PC-3 (cell line): ENCODE measurements at regions not wholly inside any gene's neighbourhood (a gene's known extent, or its start where the extent isn't known, plus 50 kb on each side); places are given as distances from the start of the nearest gene placed in this dataset.
A peak's percentile ranks its signal among the peaks of the same experiment; 100 is the strongest.

ENCODE experiments used
- ATAC-seq: fragments of 200-7000 bp; cut with Tn5 transposase; 2 replicates; pipeline ENCODE4 v1.9.1; 2020; ENCODE audit warnings: mild to moderate bottlenecking, moderate library complexity
- BruUV-seq: library from RNA; stranded (reverse); fragments of 400-500 nt; replicated peaks from 2 replicates; lab custom pipeline; 2021; lab: Mats Ljungman, UMichigan
- CTCF ChIA-PET: fragments of 300-600 bp; sonication (Branson Sonifier 250); formaldehyde crosslinking; loops from one replicate; lab custom pipeline; 2022; ENCODE audit warnings: antibody characterized with exemption; lab: Charles Lee
- POLR2A ChIA-PET: fragments of 300-600 bp; sonication (Branson Sonifier 250); formaldehyde crosslinking; loops from one replicate; lab custom pipeline; 2022; ENCODE audit warnings: antibody characterized with exemption; ENCODE audit not compliant: unreplicated experiment; lab: Charles Lee
- DNase-seq: peaks from one replicate; pipeline ENCODE4 v3.0.0-alpha.2; 2015
- H2AFZ ChIP-seq: fragments of 300-600 bp; sonication (generic); 2 replicates; pipeline ENCODE4 v1.6.0; 2016; ENCODE audit warnings: antibody characterized with exemption, low read length
- H3F3A ChIP-seq: fragments of 300-600 bp; sonication (generic); one replicate; pipeline ENCODE4 v1.6.0; 2017; ENCODE audit warnings: antibody characterized with exemption, low read length, control low read depth, mild to moderate bottlenecking; ENCODE audit not compliant: unreplicated experiment
- H3K27ac ChIP-seq: fragments of 300-600 bp; sonication (generic); 2 replicates; pipeline ENCODE4 v1.5.1; 2016; ENCODE audit warnings: mild to moderate bottlenecking, low read length
- H3K27me3 ChIP-seq: fragments of 300-600 bp; sonication (generic); 2 replicates; pipeline ENCODE4 v1.6.1; 2016; ENCODE audit warnings: low read length, mixed read lengths
- H3K36me3 ChIP-seq: fragments of 300-600 bp; sonication (generic); 2 replicates; pipeline ENCODE4 v1.6.1; 2016; ENCODE audit warnings: low read depth, mixed run types, low read length, mixed read lengths
- H3K4me1 ChIP-seq: fragments of 300-600 bp; sonication (generic); 2 replicates; pipeline ENCODE4 v1.5.1; 2016; ENCODE audit warnings: low read length; ENCODE audit not compliant: insufficient read depth
- H3K4me2 ChIP-seq: fragments of 300-600 bp; sonication (generic); 2 replicates; pipeline ENCODE4 v1.6.0; 2016; ENCODE audit warnings: low read length
- H3K4me3 ChIP-seq: fragments of 300-600 bp; sonication (generic); 2 replicates; pipeline ENCODE4 v1.5.1; 2016; ENCODE audit warnings: mild to moderate bottlenecking, low read length, mixed read lengths
- H3K79me2 ChIP-seq: fragments of 300-600 bp; sonication (generic); 2 replicates; pipeline ENCODE4 v1.6.1; 2017; ENCODE audit warnings: low read length, mixed read lengths
- H3K9ac ChIP-seq: fragments of 300-600 bp; sonication (generic); 2 replicates; pipeline ENCODE4 v1.6.0; 2016; ENCODE audit warnings: mild to moderate bottlenecking, low read length
- H3K9me2 ChIP-seq: fragments of 300-600 bp; sonication (generic); replicated peaks from 2 replicates; pipeline ENCODE4 v1.6.1; 2016; ENCODE audit warnings: mixed run types, low read length, mixed read lengths
- H3K9me3 ChIP-seq: fragments of 300-600 bp; sonication (generic); 2 replicates; pipeline ENCODE4 v1.6.1; 2016; ENCODE audit warnings: low read length, mixed read lengths
- H4K20me1 ChIP-seq: fragments of 300-600 bp; sonication (generic); 2 replicates; pipeline ENCODE4 v1.6.1; 2016; ENCODE audit warnings: low read length, mixed read lengths
- CTCF ChIP-seq: fragments of 300-600 bp; sonication (generic); conservative IDR thresholded peaks from 2 replicates; pipeline ENCODE4 v1.5.1; 2017; ENCODE audit warnings: antibody characterized with exemption, low read depth, mild to moderate bottlenecking, low read length
- EZH2 ChIP-seq: fragments of 300-600 bp; sonication (generic); IDR thresholded peaks from one replicate; pipeline ENCODE4 v1.6.1; 2017; ENCODE audit warnings: antibody characterized with exemption, mild to moderate bottlenecking, low read length; ENCODE audit not compliant: unreplicated experiment
- EZH2phosphoT487 ChIP-seq: fragments of 300-600 bp; sonication (generic); IDR thresholded peaks from 2 replicates; pipeline ENCODE4 v1.6.1; 2018; ENCODE audit warnings: mild to moderate bottlenecking, antibody characterized with exemption, low read length, borderline replicate concordance
- intact Hi-C: fragments of 100-400 bp; cut with micrococcal nuclease; formaldehyde crosslinking; loops from 2 replicates; pipeline ENCODE4 v1.9.0; 2023

DNA sequence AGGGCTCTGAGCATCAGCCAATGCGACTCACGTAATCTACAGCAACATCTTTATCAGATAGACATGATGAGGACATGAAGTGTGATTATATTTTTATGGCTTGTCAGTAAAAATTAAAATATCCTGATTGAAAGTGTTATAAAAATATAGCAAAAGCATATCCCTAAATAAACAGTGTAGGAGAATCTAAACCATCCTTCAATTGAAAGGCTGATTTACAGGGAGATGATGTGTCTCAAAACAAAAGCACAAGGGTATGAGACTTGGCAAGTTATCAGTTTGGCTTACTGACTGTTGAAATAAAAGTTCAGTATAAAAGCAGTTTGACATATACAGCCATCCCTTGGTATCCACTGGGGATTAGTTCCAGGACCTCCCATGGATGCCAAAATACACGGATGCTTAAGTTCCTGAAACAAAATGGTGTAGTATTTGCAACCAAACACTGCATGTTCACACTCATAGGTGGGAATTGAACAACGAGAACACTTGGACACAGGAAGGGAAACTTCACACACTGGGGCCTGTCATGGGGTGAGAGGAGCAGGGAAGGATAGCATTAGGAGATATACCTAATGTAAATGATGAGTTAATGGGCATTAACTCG lies 149.9 kb upstream of the MAP1B start:
- Histone ChIP-seq H3K27ac (no peak overlapping the region), H3K79me2 (no peaks in the 10 kb centered on the region), H3K4me2 (no peak overlapping the region), H4K20me1 (no peaks in the 10 kb centered on the region), H3K4me3 (no peak overlapping the region), H2AFZ (no peak overlapping the region), H3K36me3 (no peaks in the 10 kb centered on the region), H3K9me2 (no peaks in the 10 kb centered on the region), H3K9ac (no peak overlapping the region), H3K4me1 (no peaks in the 10 kb centered on the region), H3K27me3 (no peaks in the 10 kb centered on the region), H3F3A (no peaks in the 10 kb centered on the region), H3K9me3 (no peaks in the 10 kb centered on the region)
- no TSS peak for BruUV-seq
- POLR2A ChIA-PET: no interaction called here
- no peak for TF ChIP-seq CTCF
- no peak for TF ChIP-seq EZH2phosphoT487
- TF ChIP-seq EZH2: no peak
- no peak for DNase-seq
- no peak for ATAC-seq
- intact Hi-C loops: no loop called here
- CTCF ChIA-PET: no interaction called here

DNA sequence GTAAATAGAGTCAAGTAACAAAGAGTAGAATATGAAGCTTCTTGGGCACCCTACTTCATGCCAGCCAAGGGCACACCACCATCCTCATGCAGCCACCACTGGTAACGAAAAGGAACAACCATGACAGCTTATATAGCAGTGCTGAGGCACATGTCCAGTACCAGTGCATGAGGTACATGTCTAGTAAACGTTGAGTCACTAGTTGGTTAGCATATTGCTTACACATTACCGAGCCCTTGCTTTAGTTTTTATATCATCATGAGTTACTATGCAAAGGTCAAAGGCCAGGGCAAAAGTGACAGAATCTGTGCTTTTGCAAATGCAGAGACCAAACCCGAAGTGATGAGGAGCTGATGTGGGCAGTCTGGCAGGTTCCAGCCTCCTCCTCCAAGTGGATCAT lies 147.1 kb upstream of the MAP1B start:
- ATAC-seq: peak; percentile 37; the same call in 1 of the 2 replicates
- no peaks in the 10 kb centered on the region for H3K4me1 ChIP-seq
- intact Hi-C loops: no loop called here
- H3K4me3 ChIP-seq: no peak overlapping the region
- ChIA-PET CTCF (no interaction called here), POLR2A (no interaction called here)
- DNase-seq: peak; percentile 34
- H2AFZ ChIP-seq: no peak overlapping the region
- TF ChIP-seq EZH2phosphoT487: no peak
- H3F3A ChIP-seq: no peaks in the 10 kb centered on the region
- H3K27me3 ChIP-seq: no peaks in the 10 kb centered on the region
- H3K27ac ChIP-seq: no peak overlapping the region
- no peaks in the 10 kb centered on the region for H3K36me3 ChIP-seq
- H3K79me2 ChIP-seq: no peaks in the 10 kb centered on the region
- H3K9ac ChIP-seq: no peak overlapping the region
- no peaks in the 10 kb centered on the region for H4K20me1 ChIP-seq
- no peaks in the 10 kb centered on the region for H3K9me3 ChIP-seq
- H3K9me2 ChIP-seq: no peaks in the 10 kb centered on the region
- no TSS peak for BruUV-seq
- no peak overlapping the region for H3K4me2 ChIP-seq

GRCh38 chr5:71961786-71962185 lies 145.5 kb upstream of the MAP1B start:
- H3K9ac ChIP-seq: no peak overlapping the region
- no peak overlapping the region for H2AFZ ChIP-seq
- ChIA-PET CTCF (no interaction called here), POLR2A (no interaction called here)
- ATAC-seq (no peak), DNase-seq (no peak)
- no peak overlapping the region for H3K4me3 ChIP-seq
- no peaks in the 10 kb centered on the region for H3K79me2 ChIP-seq
- no peaks in the 10 kb centered on the region for H3K36me3 ChIP-seq
- H3K27me3 ChIP-seq: no peaks in the 10 kb centered on the region
- H3K27ac ChIP-seq: no peak overlapping the region
- TF ChIP-seq CTCF (no peak), EZH2 (no peak)
- H3K9me2 ChIP-seq: no peaks in the 10 kb centered on the region
- H3K9me3 ChIP-seq: no peaks in the 10 kb centered on the region
- H4K20me1 ChIP-seq: no peaks in the 10 kb centered on the region
- H3K4me2 ChIP-seq: no peak overlapping the region
- BruUV-seq: no TSS peak
- H3K4me1 ChIP-seq: no peaks in the 10 kb centered on the region
- intact Hi-C loops: no loop called here
- H3F3A ChIP-seq: no peaks in the 10 kb centered on the region
